22Rv1 (cell line): ENCODE measurements at regions not wholly inside any gene's neighbourhood (a gene's known extent, or its start where the extent isn't known, plus 50 kb on each side); places are given as distances from the start of the nearest gene placed in this dataset.

Experiments
- H3K27ac ChIP-seq: fragments of 450-650 bp; 2 replicates; pipeline ENCODE4 v1.5.1; 2017
- ZFX ChIP-seq: fragments of 450-650 bp; IDR thresholded peaks from 2 replicates; pipeline ENCODE4 v1.6.1; 2017; ENCODE audit warnings: antibody characterized with exemption, borderline replicate concordance
- TF ChIP-seq, protein P1 (sequence below): fragments of 450-650 bp; IDR thresholded peaks from 2 replicates; pipeline ENCODE4 v1.5.1; 2017; ENCODE audit warnings: mild to moderate bottlenecking

DNA sequence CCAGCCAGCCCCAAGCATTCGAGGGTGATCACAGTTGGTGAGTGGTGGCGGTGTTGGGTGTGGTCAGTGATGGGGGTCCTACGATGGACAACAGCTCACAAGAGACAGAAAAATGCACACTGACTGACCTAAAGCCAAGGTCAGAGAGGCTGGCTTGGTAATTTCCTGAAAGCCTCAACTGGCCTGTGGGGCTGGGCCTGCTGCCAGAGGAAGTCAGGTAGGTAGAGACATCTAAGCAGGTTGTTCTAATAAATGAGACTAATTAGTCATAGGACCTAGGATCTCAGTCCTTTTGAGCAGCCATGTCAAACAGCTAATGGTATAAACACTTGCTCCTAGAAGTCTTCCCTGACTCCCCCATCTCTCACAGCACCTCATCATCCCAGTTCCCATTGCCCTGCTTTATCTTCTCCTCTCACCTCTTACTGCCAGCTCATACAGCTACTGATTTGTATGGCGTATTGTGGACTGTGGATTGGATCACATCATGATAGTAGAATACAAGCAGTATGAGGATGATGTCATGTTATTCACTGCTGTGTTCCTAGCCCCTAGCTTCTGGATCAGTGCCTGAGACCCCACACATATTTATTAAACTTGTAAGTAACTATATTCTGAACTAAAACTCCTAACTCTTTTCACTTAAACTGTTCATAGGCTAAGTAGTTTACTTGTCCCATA lies 262.9 kb upstream of the KLHL29 start:
- H3K27ac ChIP-seq: no peak overlapping the region
- TF ChIP-seq, protein P1, sequence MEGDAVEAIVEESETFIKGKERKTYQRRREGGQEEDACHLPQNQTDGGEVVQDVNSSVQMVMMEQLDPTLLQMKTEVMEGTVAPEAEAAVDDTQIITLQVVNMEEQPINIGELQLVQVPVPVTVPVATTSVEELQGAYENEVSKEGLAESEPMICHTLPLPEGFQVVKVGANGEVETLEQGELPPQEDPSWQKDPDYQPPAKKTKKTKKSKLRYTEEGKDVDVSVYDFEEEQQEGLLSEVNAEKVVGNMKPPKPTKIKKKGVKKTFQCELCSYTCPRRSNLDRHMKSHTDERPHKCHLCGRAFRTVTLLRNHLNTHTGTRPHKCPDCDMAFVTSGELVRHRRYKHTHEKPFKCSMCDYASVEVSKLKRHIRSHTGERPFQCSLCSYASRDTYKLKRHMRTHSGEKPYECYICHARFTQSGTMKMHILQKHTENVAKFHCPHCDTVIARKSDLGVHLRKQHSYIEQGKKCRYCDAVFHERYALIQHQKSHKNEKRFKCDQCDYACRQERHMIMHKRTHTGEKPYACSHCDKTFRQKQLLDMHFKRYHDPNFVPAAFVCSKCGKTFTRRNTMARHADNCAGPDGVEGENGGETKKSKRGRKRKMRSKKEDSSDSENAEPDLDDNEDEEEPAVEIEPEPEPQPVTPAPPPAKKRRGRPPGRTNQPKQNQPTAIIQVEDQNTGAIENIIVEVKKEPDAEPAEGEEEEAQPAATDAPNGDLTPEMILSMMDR: no peak
- TF ChIP-seq ZFX: no peak

DNA sequence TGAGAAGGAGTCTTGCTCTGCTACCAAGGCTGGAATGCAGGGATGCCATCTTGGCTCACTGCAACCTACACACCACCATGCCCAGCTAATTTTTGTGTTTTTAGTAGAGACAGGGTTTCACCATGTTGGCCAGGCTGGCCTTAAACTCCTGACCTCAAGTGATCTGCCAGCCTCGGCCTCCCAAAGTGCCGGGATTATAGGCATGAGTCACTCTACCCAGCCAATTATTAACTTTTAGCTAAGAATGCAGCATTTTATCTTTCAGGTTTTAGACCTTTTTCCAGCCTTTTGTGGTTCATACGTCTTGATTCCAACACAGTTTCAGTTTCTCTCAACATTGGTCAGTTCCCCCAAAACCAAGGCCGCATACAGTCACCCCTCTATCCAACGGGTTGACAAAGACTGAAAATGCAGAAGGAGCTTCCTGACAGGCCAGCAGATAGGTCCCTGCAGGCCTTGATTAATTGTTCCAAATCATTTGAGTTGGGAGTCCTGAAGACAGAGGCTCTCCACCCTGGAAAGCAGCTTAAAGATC lies 262.2 kb upstream of the KLHL29 start:
- H3K27ac ChIP-seq: no peak overlapping the region
- TF ChIP-seq, protein P1: no peak
- TF ChIP-seq ZFX: no peak

DNA sequence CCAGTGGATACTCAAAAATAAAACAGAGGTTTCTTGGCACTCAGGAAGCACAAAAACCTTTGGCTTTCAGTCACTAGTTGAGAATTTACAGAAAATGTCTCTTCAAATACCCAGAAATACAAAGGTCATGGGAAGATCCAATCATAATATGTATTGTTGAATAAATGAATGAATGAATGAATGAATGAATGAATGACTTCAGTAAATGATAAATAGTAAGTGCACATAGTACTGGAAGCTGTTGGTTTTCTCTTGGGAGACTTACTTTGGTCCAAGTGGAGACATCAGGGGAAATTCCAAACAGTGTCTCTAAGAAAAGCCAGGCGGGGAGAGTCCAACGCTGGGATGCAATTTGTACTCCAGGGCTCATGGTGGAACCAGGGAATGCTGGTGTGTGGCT lies 261.3 kb upstream of the KLHL29 start:
- TF ChIP-seq ZFX: no peak
- TF ChIP-seq, protein P1: no peak
- H3K27ac ChIP-seq: no peak overlapping the region

DNA sequence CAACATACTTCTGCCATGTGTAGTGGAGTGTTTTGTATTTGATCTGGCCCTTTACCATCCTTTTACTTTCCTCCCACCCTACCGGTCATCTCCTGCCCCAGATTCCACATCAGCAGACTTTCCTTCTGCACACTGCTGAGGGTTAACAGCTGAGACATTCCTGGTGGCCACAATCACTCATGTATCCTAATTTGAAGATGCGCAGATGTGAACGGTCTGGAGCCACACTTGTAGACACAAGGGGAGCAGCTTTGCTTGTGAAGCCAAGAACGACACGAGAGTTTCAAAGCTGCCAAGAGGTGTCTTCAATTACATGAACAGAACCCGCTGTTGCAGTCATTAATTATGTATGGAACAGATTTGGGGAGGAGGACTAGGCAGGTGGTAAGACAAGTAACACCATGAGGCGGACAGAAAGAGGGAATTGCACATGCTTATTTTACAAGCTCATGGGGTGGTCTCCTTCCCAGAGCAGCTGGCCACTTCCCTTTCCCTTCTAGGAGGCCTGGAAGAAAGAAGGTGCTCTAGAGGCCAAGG lies 260.7 kb upstream of the KLHL29 start:
- no peak overlapping the region for H3K27ac ChIP-seq
- TF ChIP-seq ZFX: no peak
- TF ChIP-seq, protein P1: no peak

DNA sequence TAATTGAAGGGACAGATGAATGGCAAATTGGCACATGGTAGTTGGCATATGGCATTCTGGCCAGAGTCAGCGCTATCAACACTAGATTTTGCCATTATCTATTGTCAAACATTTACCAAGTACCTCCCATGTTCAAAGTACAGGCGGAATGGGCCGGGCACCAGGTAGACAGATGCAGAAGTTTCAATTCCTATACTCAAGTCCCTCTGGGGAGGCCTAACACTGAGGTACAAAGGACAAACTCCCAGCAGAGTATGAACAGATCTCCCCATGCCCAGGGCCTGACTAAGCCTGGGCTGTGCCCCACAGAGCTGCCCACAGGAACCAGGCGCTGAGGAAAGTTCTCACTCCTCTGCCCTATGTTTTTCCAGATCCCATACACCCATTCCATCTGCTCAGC lies 257.5 kb upstream of the KLHL29 start:
- no peak overlapping the region for H3K27ac ChIP-seq
- no peak for TF ChIP-seq ZFX
- TF ChIP-seq, protein P1: no peak

DNA sequence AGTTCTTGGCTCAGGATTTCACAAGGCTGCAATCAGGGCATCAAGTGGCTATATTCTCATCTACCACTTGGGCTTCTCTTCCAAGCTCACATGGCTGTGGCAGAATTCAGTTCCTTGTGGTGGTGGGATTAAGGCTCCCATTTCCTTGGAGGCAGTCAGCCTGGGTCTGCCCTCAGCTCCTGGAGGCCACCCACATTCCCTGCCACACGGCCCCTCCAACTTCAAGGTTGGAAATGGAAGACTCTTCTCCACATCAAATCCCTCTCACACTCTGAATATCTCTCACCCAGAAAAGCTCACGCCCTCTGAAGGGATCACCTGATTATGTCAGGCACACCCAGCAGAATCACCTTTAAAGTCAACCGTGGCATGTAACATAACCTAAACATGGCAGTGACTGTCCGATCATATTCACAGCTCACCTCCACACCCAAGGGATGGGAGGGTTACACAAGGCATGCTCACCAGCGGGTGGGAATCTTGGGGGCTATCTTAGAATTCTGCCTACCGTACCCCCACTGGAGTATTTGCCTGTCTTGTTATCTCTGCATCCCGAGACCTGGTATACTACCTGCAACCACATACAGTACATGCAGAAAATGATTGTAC lies 256.2 kb upstream of the KLHL29 start:
- TF ChIP-seq ZFX: no peak
- TF ChIP-seq, protein P1: no peak
- H3K27ac ChIP-seq: no peak overlapping the region

DNA sequence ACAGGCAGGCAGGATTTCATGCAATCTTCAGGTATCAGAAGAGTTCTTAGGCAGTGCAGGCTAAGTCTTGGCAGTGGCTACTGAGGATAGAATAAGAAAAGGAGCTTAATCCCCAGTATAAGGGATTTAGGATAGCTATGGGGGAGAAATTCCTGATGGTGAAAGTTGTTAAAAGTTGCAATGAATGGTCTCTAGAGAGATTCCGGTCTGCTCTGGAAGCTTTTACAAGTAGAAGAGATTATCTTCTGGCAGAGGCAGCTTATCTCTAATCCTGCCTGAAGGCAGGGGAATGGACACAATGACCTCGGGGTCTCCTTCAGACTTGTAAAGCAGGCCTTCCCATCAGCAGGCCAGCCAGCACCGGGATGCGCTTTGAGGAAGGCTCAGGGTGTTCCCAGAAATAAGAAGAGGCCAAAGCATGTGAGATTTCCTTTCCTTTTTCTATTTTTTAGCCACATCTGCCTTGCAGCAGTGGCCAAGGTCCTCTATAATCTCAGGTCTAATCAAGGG lies 253.9 kb upstream of the KLHL29 start:
- TF ChIP-seq ZFX: no peak
- TF ChIP-seq, protein P1: no peak

More for the DNA sequence above, 253.9 kb upstream of the KLHL29 start:
- no peak overlapping the region for H3K27ac ChIP-seq
